GM21360 (cell line): ENCODE measurements at regions not wholly inside any gene's neighbourhood (a gene's known extent, or its start where the extent isn't known, plus 50 kb on each side); places are given as distances from the start of the nearest gene placed in this dataset.

Experiments used
- ATAC-seq: cut with Tn5 transposase; IDR thresholded peaks from one replicate; pipeline ENCODE4 v1.9.1; 2021; ENCODE audit warnings: mild to moderate bottlenecking, moderate library complexity; ENCODE audit not compliant: unreplicated experiment

- no peak for ATAC-seq
Measured at GRCh38 chr13:73939071-73939380, 195.2 kb downstream of the KLF12 start.

- no peak for ATAC-seq
Measured at GRCh38 chr13:73938372-73939070, 195.7 kb downstream of the KLF12 start.

GRCh38 chr13:73937441-73937840 is 196.8 kb downstream of the KLF12 start:
- no peak for ATAC-seq

GRCh38 chr13:73935991-73936390 is 198.2 kb downstream of the KLF12 start:
- no peak for ATAC-seq

- ATAC-seq, result no peak
Measured at GRCh38 chr13:73934771-73935170, 199.4 kb downstream of the KLF12 start.

GRCh38 chr13:73934215-73934641 is 200.0 kb downstream of the KLF12 start:
- ATAC-seq, result no peak

GRCh38 chr13:73933795-73934194 is 200.4 kb downstream of the KLF12 start:
- ATAC-seq, result peak; percentile 59

- no peak for ATAC-seq
Measured at GRCh38 chr13:73932091-73932490, 202.1 kb downstream of the KLF12 start.

- no peak for ATAC-seq
Measured at GRCh38 chr13:73929287-73929932, 204.8 kb downstream of the KLF12 start.

- peak; percentile 91 for ATAC-seq
Measured at GRCh38 chr13:73924607-73925006, 209.6 kb downstream of the KLF12 start.

- no peak for ATAC-seq
Measured at GRCh38 chr13:73922493-73923393, 211.5 kb downstream of the KLF12 start.

GRCh38 chr13:73918691-73919090 is 215.5 kb downstream of the KLF12 start:
- no peak for ATAC-seq

- ATAC-seq, result no peak
Measured at GRCh38 chr13:73913751-73914518, 220.3 kb downstream of the KLF12 start.

GRCh38 chr13:73913079-73913740 is 221.0 kb downstream of the KLF12 start:
- peak; percentile 66 for ATAC-seq

GRCh38 chr13:73911361-73911760 is 222.8 kb downstream of the KLF12 start:
- no peak for ATAC-seq

- ATAC-seq, result no peak
Measured at GRCh38 chr13:73910733-73911132, 223.5 kb downstream of the KLF12 start.

- no peak for ATAC-seq
Measured at GRCh38 chr13:73908809-73909208, 225.4 kb downstream of the KLF12 start.

- no peak for ATAC-seq
Measured at GRCh38 chr13:73904625-73905024, 229.6 kb downstream of the KLF12 start.

- no peak for ATAC-seq
Measured at GRCh38 chr13:73903561-73903960, 230.6 kb downstream of the KLF12 start.

GRCh38 chr13:73902847-73903246 is 231.4 kb downstream of the KLF12 start:
- no peak for ATAC-seq
